NCI-H526 (cell line): ENCODE measurements at regions not wholly inside any gene's neighbourhood (a gene's known extent, or its start where the extent isn't known, plus 50 kb on each side); places are given as distances from the start of the nearest gene placed in this dataset.

Source experiments
- DNase-seq, 2 experiments: peaks; one replicate each; lab custom pipeline; 2025; lab: John Stamatoyannopoulos, UW

- DNase-seq: no peak
Measured at GRCh38 chr18:78902795-78903435, 76.7 kb upstream of the SALL3 start.

- DNase-seq: no peak
Measured at GRCh38 chr18:78903436-78904178, 76.0 kb upstream of the SALL3 start.

GRCh38 chr18:78904179-78904531 is 75.5 kb upstream of the SALL3 start:
- DNase-seq: no peak

GRCh38 chr18:78905334-78905733 is 74.3 kb upstream of the SALL3 start:
- no peak for DNase-seq

- no peak for DNase-seq
Measured at GRCh38 chr18:78906066-78906465, 73.6 kb upstream of the SALL3 start.

GRCh38 chr18:78908462-78909260 is 71.0 kb upstream of the SALL3 start:
- no peak for DNase-seq

- DNase-seq: no peak
Measured at GRCh38 chr18:78911751-78912283, 67.8 kb upstream of the SALL3 start.

GRCh38 chr18:78912336-78912735 is 67.3 kb upstream of the SALL3 start:
- DNase-seq: no peak

- DNase-seq: no peak
Measured at GRCh38 chr18:78912844-78913243, 66.8 kb upstream of the SALL3 start.

- DNase-seq: no peak
Measured at GRCh38 chr18:78913395-78913794, 66.2 kb upstream of the SALL3 start.

GRCh38 chr18:78913830-78914231 is 65.8 kb upstream of the SALL3 start:
- DNase-seq: no peak

GRCh38 chr18:78914249-78914935 is 65.2 kb upstream of the SALL3 start:
- DNase-seq: peak in 1 of 2 experiments; percentile 7

- no peak for DNase-seq
Measured at GRCh38 chr18:78915446-78916008, 64.1 kb upstream of the SALL3 start.

GRCh38 chr18:78918707-78919106 is 60.9 kb upstream of the SALL3 start:
- DNase-seq: no peak

GRCh38 chr18:78919956-78920355 is 59.7 kb upstream of the SALL3 start:
- no peak for DNase-seq

- no peak for DNase-seq
Measured at GRCh38 chr18:78920456-78921138, 59.0 kb upstream of the SALL3 start.

- DNase-seq: no peak
Measured at GRCh38 chr18:78922856-78923255, 56.8 kb upstream of the SALL3 start.

GRCh38 chr18:78924301-78924700 is 55.3 kb upstream of the SALL3 start:
- no peak for DNase-seq

- no peak for DNase-seq
Measured at GRCh38 chr18:78924786-78925540, 54.7 kb upstream of the SALL3 start.

GRCh38 chr18:78925557-78926242 is 53.9 kb upstream of the SALL3 start:
- no peak for DNase-seq
